ENCODE measurements at regions not wholly inside any gene's neighbourhood (a gene's known extent, or its start where the extent isn't known, plus 50 kb on each side); places are given as distances from the start of the nearest gene placed in this dataset.

DNA sequence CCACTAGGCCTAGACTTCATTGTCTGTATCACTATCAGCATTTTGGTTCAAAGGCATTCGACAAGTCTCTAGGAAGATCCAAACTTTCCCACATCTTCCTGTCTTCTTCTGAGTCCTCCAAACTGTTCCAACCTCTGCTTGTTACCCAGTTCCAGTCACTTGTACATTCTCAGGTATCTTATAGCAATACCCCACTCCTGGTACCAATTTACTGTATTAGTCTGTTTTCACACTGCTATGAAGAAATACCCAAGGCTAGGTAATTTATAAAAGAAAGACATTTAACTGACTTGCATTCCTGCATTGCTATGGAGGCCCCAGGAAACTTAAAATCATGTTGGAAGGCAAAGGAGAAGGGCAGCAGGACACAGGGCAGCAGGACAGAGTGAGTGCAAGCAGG lies 293.9 kb downstream of the ARAP2 start:
- H3K36me3 Mint-ChIP-seq (ENCODE audit: low read depth): no peaks in the 10 kb centered on the region
- no peak overlapping the region for H3K27ac Mint-ChIP-seq
- peaks cover 11% of the 10 kb centered on the region for H3K9me3 Mint-ChIP-seq
- CTCF ChIA-PET: no interaction called here
- DNase-seq: no peak
- no peaks in the 10 kb centered on the region for H3K4me1 Mint-ChIP-seq (ENCODE audit: low read depth)
- intact Hi-C loops (cut with micrococcal nuclease): no loop called here
- H3K4me3 Mint-ChIP-seq: no peak overlapping the region
- no peaks in the 10 kb centered on the region for H3K27me3 Mint-ChIP-seq (ENCODE audit: low read depth)

DNA sequence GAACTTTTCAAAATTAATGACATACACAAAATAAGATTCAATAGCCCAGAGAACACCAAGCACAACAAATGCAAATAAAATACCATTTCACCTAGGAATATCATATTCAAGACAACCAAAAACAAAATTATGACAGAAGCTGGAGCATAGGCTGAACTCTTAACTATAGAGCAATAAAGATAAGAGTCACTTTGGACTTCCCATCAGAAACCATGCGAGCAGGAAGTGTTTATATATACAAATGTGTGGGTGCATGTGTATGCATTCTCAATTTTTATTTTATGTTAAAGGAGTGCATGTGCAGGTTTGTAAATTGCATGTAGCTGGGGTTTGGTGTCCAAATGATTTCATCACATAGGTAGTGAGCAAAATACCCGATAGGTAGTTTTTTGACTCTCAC lies 291.6 kb downstream of the ARAP2 start:
- CTCF ChIA-PET: interaction anchor here (0.6 kb wide), 1 partner anchor 404 kb away, joined by 3 read pairs; no protein-coding TSS in a partner anchor
- no peak overlapping the region for H3K4me3 Mint-ChIP-seq
- intact Hi-C loops (cut with micrococcal nuclease): no loop called here
- peaks cover 11% of the 10 kb centered on the region for H3K9me3 Mint-ChIP-seq
- H3K27ac Mint-ChIP-seq: no peak overlapping the region
- H3K4me1 Mint-ChIP-seq (ENCODE audit: low read depth): no peaks in the 10 kb centered on the region
- no peaks in the 10 kb centered on the region for H3K36me3 Mint-ChIP-seq (ENCODE audit: low read depth)
- peaks cover 3% of the 10 kb centered on the region for H3K27me3 Mint-ChIP-seq (ENCODE audit: low read depth)
- DNase-seq: no peak

GRCh38 chr4:35963383-35963782 lies 280.9 kb downstream of the ARAP2 start:
- CTCF ChIA-PET: no interaction called here
- no peak overlapping the region for H3K4me3 Mint-ChIP-seq
- intact Hi-C loops (cut with micrococcal nuclease): no loop called here
- peaks cover 6% of the 10 kb centered on the region for H3K27me3 Mint-ChIP-seq (ENCODE audit: low read depth)
- no peak overlapping the region for H3K27ac Mint-ChIP-seq
- no peaks in the 10 kb centered on the region for H3K36me3 Mint-ChIP-seq (ENCODE audit: low read depth)
- no peaks in the 10 kb centered on the region for H3K4me1 Mint-ChIP-seq (ENCODE audit: low read depth)
- DNase-seq: no peak
- H3K9me3 Mint-ChIP-seq: no peaks in the 10 kb centered on the region

DNA sequence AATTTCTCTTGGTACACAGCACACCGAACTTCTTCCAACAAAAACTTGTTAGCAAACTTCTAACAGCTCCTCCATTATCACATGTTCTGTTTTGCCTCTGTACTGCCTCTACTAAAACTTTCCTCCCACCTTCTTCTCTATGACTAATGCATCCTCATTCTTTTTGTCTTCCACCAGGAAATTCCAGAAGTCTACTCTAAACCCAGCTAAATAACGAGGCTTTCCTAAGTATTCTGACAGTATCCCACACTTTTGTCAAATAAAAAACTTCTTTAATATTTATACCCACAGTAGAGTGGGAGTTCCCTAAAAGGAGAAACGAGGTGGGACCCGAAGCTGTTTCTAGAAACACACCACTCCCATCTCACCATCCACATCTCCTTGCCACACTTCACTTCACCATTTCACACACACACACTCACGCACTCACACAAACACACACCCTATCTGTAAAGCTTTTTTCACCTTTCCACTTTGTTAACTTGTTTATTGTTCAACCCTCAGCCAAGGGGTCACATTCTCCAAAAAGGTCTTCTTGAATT lies 280.3 kb downstream of the ARAP2 start:
- CTCF ChIA-PET: no interaction called here
- Mint-ChIP-seq H3K4me3 (no peak overlapping the region), H3K36me3 (ENCODE audit: low read depth) (no peaks in the 10 kb centered on the region), H3K4me1 (ENCODE audit: low read depth) (no peaks in the 10 kb centered on the region), H3K27ac (no peak overlapping the region), H3K27me3 (ENCODE audit: low read depth) (peaks cover 6% of the 10 kb centered on the region), H3K9me3 (no peaks in the 10 kb centered on the region)
- intact Hi-C loops (cut with micrococcal nuclease): no loop called here
- DNase-seq: no peak

DNA sequence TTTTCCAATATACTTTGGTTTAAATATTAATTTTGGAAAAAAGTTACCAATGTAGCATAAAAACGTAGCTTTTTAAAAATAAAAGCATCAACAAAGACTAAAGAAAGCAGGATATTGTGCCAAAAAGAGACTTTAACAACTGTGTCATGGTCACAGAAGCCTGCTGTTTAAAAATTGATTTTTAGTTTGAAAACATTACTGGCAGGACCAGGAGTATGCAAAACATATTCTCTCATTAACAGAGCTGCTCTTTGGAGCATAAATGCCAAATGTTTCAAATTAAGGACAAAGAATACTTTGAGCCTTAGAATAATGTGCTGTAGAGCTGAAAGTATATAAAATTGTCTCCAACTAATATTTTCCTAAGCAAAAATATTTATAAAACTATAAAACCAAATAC lies 279.0 kb downstream of the ARAP2 start:
- intact Hi-C loops (cut with micrococcal nuclease): no loop called here
- Mint-ChIP-seq H3K27me3 (ENCODE audit: low read depth) (peaks cover 6% of the 10 kb centered on the region), H3K4me1 (ENCODE audit: low read depth) (no peaks in the 10 kb centered on the region), H3K4me3 (no peak overlapping the region), H3K36me3 (ENCODE audit: low read depth) (no peaks in the 10 kb centered on the region), H3K9me3 (no peaks in the 10 kb centered on the region), H3K27ac (no peak overlapping the region)
- DNase-seq: no peak
- CTCF ChIA-PET: no interaction called here

DNA sequence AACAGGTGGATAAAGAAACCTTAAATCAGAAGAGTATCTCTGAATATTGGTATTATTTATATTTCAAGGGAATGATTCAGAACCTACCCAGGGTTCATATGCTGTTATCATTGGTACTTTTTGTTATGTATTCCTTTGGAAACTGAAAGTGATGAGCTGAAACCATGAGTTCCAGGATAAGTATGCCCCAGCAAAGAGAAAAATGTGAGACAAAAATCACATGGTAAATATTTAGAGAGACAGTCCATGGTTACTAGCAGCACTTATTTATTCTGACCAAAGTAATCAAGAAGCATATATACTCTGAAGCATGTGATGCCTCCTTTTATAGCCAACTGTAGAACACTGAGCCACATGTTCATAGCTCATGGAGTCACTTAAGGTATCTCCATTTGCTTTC lies 277.7 kb downstream of the ARAP2 start:
- Mint-ChIP-seq H3K4me3 (no peak overlapping the region), H3K4me1 (ENCODE audit: low read depth) (peaks cover 3% of the 10 kb centered on the region), H3K36me3 (ENCODE audit: low read depth) (no peaks in the 10 kb centered on the region), H3K27me3 (ENCODE audit: low read depth) (peaks cover 6% of the 10 kb centered on the region), H3K27ac (no peak overlapping the region), H3K9me3 (no peaks in the 10 kb centered on the region)
- CTCF ChIA-PET: interaction anchor here (0.6 kb wide), 1 partner anchor 106 kb away, joined by 3 read pairs; no protein-coding TSS in a partner anchor
- intact Hi-C loops (cut with micrococcal nuclease): no loop called here
- DNase-seq: no peak

- no peak for DNase-seq
These were observed 273.9 kb downstream of the ARAP2 start for GRCh38 chr4:35970366-35970960.

GRCh38 chr4:35972814-35973213 lies 271.5 kb downstream of the ARAP2 start:
- no peak for DNase-seq
- Mint-ChIP-seq H3K27ac (no peak overlapping the region), H3K4me3 (no peak overlapping the region), H3K9me3 (no peaks in the 10 kb centered on the region), H3K4me1 (ENCODE audit: low read depth) (peaks cover 16% of the 10 kb centered on the region), H3K27me3 (ENCODE audit: low read depth) (no peaks in the 10 kb centered on the region), H3K36me3 (ENCODE audit: low read depth) (no peaks in the 10 kb centered on the region)
- CTCF ChIA-PET: no interaction called here
- intact Hi-C loops (cut with micrococcal nuclease): loop anchor here (5.0 to 10.0 kb wide), 2 partner anchors 269 to 352 kb away; partner anchors contain the start of gene ARAP2

More at GRCh38 chr4:35970366-35970960, 273.9 kb downstream of the ARAP2 start:
- Mint-ChIP-seq H3K4me1 (ENCODE audit: low read depth) (peaks cover 8% of the 10 kb centered on the region), H3K4me3 (no peak overlapping the region), H3K36me3 (ENCODE audit: low read depth) (no peaks in the 10 kb centered on the region), H3K9me3 (no peaks in the 10 kb centered on the region), H3K27me3 (ENCODE audit: low read depth) (no peaks in the 10 kb centered on the region), H3K27ac (no peak overlapping the region)
- CTCF ChIA-PET: no interaction called here
- intact Hi-C loops (cut with micrococcal nuclease): loop anchor here (1.0 to 10.0 kb wide), 3 partner anchors 111 to 354 kb away; partner anchors contain the start of gene ARAP2

DNA sequence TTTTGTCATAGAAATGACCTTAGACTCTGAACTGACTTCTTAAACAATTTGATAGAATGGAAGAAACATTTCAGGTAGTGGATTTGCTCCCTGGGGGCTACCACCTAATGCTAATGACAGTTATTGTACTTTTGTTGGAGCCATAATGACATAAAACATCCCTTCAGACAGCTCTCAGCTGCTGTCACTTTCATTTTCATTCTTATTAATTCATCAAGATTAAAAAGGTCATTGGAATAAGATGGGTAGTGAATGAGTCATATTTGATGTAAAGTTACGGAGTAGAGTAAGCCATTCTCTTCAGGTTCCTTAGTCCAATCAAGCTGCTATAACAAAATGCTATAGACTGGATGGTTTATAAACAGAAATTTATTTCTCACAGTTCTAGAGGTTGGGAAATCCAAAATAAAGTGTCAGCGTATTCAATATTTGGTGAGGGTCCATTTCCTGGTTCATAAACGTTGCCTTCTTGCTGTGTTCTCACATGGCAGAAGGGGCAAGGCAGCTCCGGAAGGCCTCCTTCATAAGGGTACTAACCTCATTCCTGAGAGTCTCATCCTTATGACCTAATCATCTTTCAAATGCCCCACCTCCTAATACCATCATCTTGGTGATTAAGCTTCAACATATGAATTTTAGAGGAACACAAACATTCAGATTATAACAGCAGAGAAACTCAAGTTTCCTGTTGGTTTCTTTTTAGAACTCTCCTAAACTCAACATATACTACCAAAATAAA lies 268.5 kb downstream of the ARAP2 start:
- DNase-seq: no peak
- Mint-ChIP-seq H3K4me1 (ENCODE audit: low read depth) (peaks cover 12% of the 10 kb centered on the region), H3K9me3 (no peaks in the 10 kb centered on the region), H3K27me3 (ENCODE audit: low read depth) (no peaks in the 10 kb centered on the region), H3K4me3 (no peak overlapping the region), H3K36me3 (ENCODE audit: low read depth) (no peaks in the 10 kb centered on the region), H3K27ac (no peak overlapping the region)
- intact Hi-C loops (cut with micrococcal nuclease): loop anchor here (1.0 to 10.0 kb wide), 3 partner anchors 106 to 419 kb away; no protein-coding TSS in a partner anchor
- CTCF ChIA-PET: interaction anchor here (0.5 to 0.6 kb wide), 2 partner anchors 186 to 330 kb away, joined by 3 read pairs; no protein-coding TSS in a partner anchor

DNA sequence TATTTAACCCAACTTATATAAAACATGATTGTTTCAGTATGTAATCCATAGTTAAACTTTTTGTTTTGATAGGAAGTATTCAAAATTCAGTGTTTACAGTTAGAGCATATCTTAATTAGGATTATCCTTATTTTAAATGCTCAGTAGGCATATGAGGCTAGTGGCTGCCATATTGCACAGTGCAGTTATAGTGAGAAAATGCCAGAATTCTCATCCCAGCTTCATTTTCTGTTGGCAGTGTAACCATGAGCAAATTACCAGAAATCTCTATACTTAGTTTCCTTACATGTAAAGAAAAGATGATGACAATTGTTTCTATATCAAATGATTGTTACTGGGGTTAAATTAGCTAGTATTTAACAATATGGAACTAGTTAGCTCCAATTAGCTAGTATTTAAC lies 265.8 kb downstream of the ARAP2 start:
- no peak overlapping the region for H3K4me3 Mint-ChIP-seq
- CTCF ChIA-PET: interaction anchor here (0.6 kb wide), 1 partner anchor 95 kb away, joined by 3 read pairs; no protein-coding TSS in a partner anchor
- H3K4me1 Mint-ChIP-seq (ENCODE audit: low read depth): peaks cover 15% of the 10 kb centered on the region
- H3K36me3 Mint-ChIP-seq (ENCODE audit: low read depth): no peaks in the 10 kb centered on the region
- intact Hi-C loops (cut with micrococcal nuclease): loop anchor here (10.0 kb wide), 1 partner anchor 346 kb away; no protein-coding TSS in a partner anchor
- no peaks in the 10 kb centered on the region for H3K9me3 Mint-ChIP-seq
- DNase-seq: no peak
- no peaks in the 10 kb centered on the region for H3K27me3 Mint-ChIP-seq (ENCODE audit: low read depth)
- no peak overlapping the region for H3K27ac Mint-ChIP-seq

DNA sequence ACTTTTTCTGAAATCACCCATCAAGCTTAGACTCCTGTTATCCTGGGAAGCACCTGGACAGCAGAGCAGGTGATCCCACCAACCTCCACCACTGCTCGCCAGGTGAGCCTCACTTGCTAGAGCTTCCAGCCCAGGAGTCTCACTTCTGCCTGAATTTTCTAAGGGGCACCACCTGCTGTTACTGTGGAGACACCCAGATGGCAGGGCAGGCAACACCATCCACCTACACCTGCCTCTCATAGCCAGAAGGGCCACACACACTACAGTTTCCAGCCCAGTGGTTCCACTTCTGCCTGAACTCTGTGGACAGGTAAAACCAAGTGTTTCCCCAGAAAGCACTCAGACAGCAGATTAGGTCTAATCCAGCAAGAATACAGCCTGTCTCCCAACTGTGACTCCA lies 262.0 kb downstream of the ARAP2 start:
- intact Hi-C loops (cut with micrococcal nuclease): no loop called here
- H3K27me3 Mint-ChIP-seq (ENCODE audit: low read depth): peaks cover 4% of the 10 kb centered on the region
- H3K4me1 Mint-ChIP-seq (ENCODE audit: low read depth): peaks cover 2% of the 10 kb centered on the region
- H3K9me3 Mint-ChIP-seq: no peaks in the 10 kb centered on the region
- no peaks in the 10 kb centered on the region for H3K36me3 Mint-ChIP-seq (ENCODE audit: low read depth)
- CTCF ChIA-PET: no interaction called here
- no peak overlapping the region for H3K27ac Mint-ChIP-seq
- DNase-seq: no peak
- H3K4me3 Mint-ChIP-seq: no peak overlapping the region

- H3K27me3 Mint-ChIP-seq (ENCODE audit: low read depth): peaks cover 4% of the 10 kb centered on the region
- DNase-seq: no peak
- H3K36me3 Mint-ChIP-seq (ENCODE audit: low read depth): no peaks in the 10 kb centered on the region
- H3K27ac Mint-ChIP-seq: no peak overlapping the region
- peaks cover under 1% of the 10 kb centered on the region for H3K4me1 Mint-ChIP-seq (ENCODE audit: low read depth)
- H3K9me3 Mint-ChIP-seq: no peaks in the 10 kb centered on the region
- intact Hi-C loops (cut with micrococcal nuclease): no loop called here
- CTCF ChIA-PET: no interaction called here
- H3K4me3 Mint-ChIP-seq: no peak overlapping the region
These were observed 257.8 kb downstream of the ARAP2 start for GRCh38 chr4:35986537-35986936.
